Activated naive CD4-positive, alpha-beta T cell treated with anti-CD3 and anti-CD28 coated beads, Interleukin-2, amount 10 ng/mL, durations not matched to agents 7 days and 5 days (primary cell): ENCODE measurements at regions not wholly inside any gene's neighbourhood (a gene's known extent, or its start where the extent isn't known, plus 50 kb on each side); places are given as distances from the start of the nearest gene placed in this dataset.

Experiments used
- CTCF ChIA-PET: fragments of 350-600 bp; sonication (Branson Sonifier 250); formaldehyde crosslinking; loops from one replicate; lab custom pipeline; 2021; ENCODE audit warnings: antibody characterized with exemption; lab: Charles Lee
- DNase-seq: peaks from one replicate; pipeline ENCODE4 v3.0.0-alpha.2; 2020
- H3K27ac Mint-ChIP-seq: one replicate; pipeline ENCODE4 v1.8.0; 2021; ENCODE audit warnings: mild to moderate bottlenecking, moderate library complexity, mixed read lengths
- H3K27me3 Mint-ChIP-seq: one replicate; pipeline ENCODE4 v1.8.0; 2021; ENCODE audit warnings: mild to moderate bottlenecking, mixed read lengths
- H3K36me3 Mint-ChIP-seq: one replicate; pipeline ENCODE4 v1.8.0; 2021; ENCODE audit warnings: mixed read lengths
- H3K4me1 Mint-ChIP-seq: one replicate; pipeline ENCODE4 v1.8.0; 2021; ENCODE audit warnings: mixed read lengths
- H3K4me3 Mint-ChIP-seq: one replicate; pipeline ENCODE4 v1.8.0; 2021; ENCODE audit warnings: mild to moderate bottlenecking, moderate library complexity, mixed read lengths
- H3K9me3 Mint-ChIP-seq: one replicate; pipeline ENCODE4 v1.8.0; 2021; ENCODE audit warnings: mixed read lengths

- CTCF ChIA-PET, result no interaction called here
These were observed 120.4 kb downstream of the CBLN1 start for GRCh38 chr16:49161191-49161590.

GRCh38 chr16:49158029-49158642, 123.5 kb downstream of the CBLN1 start:
- Mint-ChIP-seq H3K27me3 (no peaks in the 10 kb centered on the region), H3K4me3 (no peak overlapping the region), H3K9me3 (peaks cover 4% of the 10 kb centered on the region), H3K27ac (no peak overlapping the region), H3K36me3 (no peaks in the 10 kb centered on the region), H3K4me1 (no peaks in the 10 kb centered on the region)
- peak; percentile 47 for DNase-seq
- CTCF ChIA-PET, result no interaction called here

More at GRCh38 chr16:49161191-49161590, 120.4 kb downstream of the CBLN1 start:
- H3K9me3 Mint-ChIP-seq, result peaks cover 4% of the 10 kb centered on the region
- no peaks in the 10 kb centered on the region for H3K36me3 Mint-ChIP-seq
- H3K4me3 Mint-ChIP-seq, result no peak overlapping the region
- H3K27me3 Mint-ChIP-seq, result no peaks in the 10 kb centered on the region
- no peak for DNase-seq
- H3K27ac Mint-ChIP-seq, result no peak overlapping the region
- H3K4me1 Mint-ChIP-seq, result no peaks in the 10 kb centered on the region

- Mint-ChIP-seq H3K36me3 (no peaks in the 10 kb centered on the region), H3K27me3 (no peaks in the 10 kb centered on the region), H3K27ac (no peak overlapping the region), H3K4me1 (no peaks in the 10 kb centered on the region), H3K9me3 (peaks cover 1% of the 10 kb centered on the region), H3K4me3 (no peak overlapping the region)
- no peak for DNase-seq
- CTCF ChIA-PET, result no interaction called here
These were observed 131.3 kb downstream of the CBLN1 start for GRCh38 chr16:49150341-49150740.

DNA sequence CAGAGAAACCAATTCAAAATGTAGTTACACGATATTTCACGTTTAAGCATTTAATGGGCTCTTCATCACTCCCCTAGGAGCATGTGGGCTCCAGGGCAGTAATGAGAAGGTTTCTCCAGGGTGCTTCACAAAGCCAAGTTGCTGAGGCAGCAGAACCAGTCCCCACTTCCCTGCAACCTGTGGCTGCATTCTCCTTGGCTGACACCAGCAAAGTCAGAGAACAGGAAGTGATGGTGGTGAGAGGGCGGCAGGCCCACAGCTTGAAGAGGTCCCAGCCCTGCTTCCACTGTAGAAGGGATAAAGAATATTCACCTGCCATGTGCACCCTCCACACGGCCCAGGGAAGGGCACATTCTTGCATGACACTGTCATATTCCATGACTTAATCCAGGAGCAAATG, 133.2 kb downstream of the CBLN1 start:
- H3K9me3 Mint-ChIP-seq, result peaks cover 1% of the 10 kb centered on the region
- H3K27ac Mint-ChIP-seq, result no peak overlapping the region
- no peaks in the 10 kb centered on the region for H3K27me3 Mint-ChIP-seq
- no peak overlapping the region for H3K4me3 Mint-ChIP-seq
- CTCF ChIA-PET, result no interaction called here
- no peak for DNase-seq
- H3K4me1 Mint-ChIP-seq, result no peaks in the 10 kb centered on the region
- no peaks in the 10 kb centered on the region for H3K36me3 Mint-ChIP-seq

GRCh38 chr16:49140618-49141017, 141.0 kb downstream of the CBLN1 start:
- DNase-seq, result no peak
- H3K4me3 Mint-ChIP-seq, result no peak overlapping the region
- H3K4me1 Mint-ChIP-seq, result no peaks in the 10 kb centered on the region

GRCh38 chr16:49130397-49130796, 151.2 kb downstream of the CBLN1 start:
- Mint-ChIP-seq H3K27ac (no peak overlapping the region), H3K36me3 (no peaks in the 10 kb centered on the region), H3K4me1 (no peaks in the 10 kb centered on the region), H3K4me3 (no peak overlapping the region), H3K9me3 (peaks cover 5% of the 10 kb centered on the region), H3K27me3 (no peaks in the 10 kb centered on the region)
- no peak for DNase-seq
- CTCF ChIA-PET, result no interaction called here

More at GRCh38 chr16:49140618-49141017, 141.0 kb downstream of the CBLN1 start:
- CTCF ChIA-PET, result no interaction called here
- no peaks in the 10 kb centered on the region for H3K36me3 Mint-ChIP-seq
- H3K27ac Mint-ChIP-seq, result no peak overlapping the region
- peaks cover 9% of the 10 kb centered on the region for H3K9me3 Mint-ChIP-seq
- no peaks in the 10 kb centered on the region for H3K27me3 Mint-ChIP-seq

DNA sequence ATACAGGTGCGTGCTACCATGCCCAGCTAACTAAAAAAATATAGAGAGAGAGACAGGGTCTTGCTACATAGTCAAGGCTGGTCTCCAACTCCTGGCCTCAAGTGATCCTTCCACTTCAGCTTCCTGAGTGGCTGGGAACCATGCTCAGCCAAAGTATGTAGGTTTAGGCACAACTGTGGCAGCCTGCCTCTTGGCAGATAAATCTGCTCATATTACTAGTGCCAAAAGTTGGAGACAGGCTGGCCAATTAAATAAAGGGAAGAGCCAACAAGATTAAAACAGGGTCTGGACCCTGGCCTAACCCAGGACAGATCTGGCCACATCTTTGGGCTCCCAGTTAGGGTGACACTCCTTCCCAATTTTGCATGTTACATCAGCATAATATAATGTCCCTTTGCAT, 151.7 kb downstream of the CBLN1 start:
- H3K27me3 Mint-ChIP-seq, result no peaks in the 10 kb centered on the region
- H3K36me3 Mint-ChIP-seq, result no peaks in the 10 kb centered on the region
- no peaks in the 10 kb centered on the region for H3K4me1 Mint-ChIP-seq
- CTCF ChIA-PET, result no interaction called here
- H3K4me3 Mint-ChIP-seq, result no peak overlapping the region
- H3K9me3 Mint-ChIP-seq, result peaks cover 5% of the 10 kb centered on the region
- no peak overlapping the region for H3K27ac Mint-ChIP-seq
- DNase-seq, result no peak

GRCh38 chr16:49128740-49129139, 152.9 kb downstream of the CBLN1 start:
- H3K27ac Mint-ChIP-seq, result no peak overlapping the region
- no peak overlapping the region for H3K4me3 Mint-ChIP-seq
- DNase-seq, result no peak
- no peaks in the 10 kb centered on the region for H3K4me1 Mint-ChIP-seq
- no peaks in the 10 kb centered on the region for H3K36me3 Mint-ChIP-seq
- CTCF ChIA-PET, result no interaction called here
- H3K9me3 Mint-ChIP-seq, result peaks cover 5% of the 10 kb centered on the region
- H3K27me3 Mint-ChIP-seq, result no peaks in the 10 kb centered on the region

DNA sequence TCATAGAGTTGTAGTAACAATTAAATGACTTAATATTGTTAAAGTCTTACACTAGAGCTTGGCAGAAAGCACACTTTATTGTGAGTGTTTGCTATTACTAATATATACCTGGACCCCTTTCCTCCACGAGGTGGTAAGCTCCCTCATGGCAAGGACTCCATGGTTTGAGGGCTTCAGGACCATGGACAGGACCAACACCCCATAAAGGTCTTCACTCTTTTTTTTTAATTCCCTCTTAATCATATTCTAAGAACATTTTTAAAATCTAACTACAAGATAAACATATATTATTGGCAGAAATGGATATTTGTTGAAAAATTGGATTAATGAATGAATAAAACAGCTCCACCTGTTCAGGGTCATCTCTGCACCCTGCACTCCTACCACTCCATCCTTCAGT, 154.5 kb downstream of the CBLN1 start:
- H3K9me3 Mint-ChIP-seq, result peaks cover 3% of the 10 kb centered on the region
- H3K27ac Mint-ChIP-seq, result no peak overlapping the region
- CTCF ChIA-PET, result no interaction called here

DNA sequence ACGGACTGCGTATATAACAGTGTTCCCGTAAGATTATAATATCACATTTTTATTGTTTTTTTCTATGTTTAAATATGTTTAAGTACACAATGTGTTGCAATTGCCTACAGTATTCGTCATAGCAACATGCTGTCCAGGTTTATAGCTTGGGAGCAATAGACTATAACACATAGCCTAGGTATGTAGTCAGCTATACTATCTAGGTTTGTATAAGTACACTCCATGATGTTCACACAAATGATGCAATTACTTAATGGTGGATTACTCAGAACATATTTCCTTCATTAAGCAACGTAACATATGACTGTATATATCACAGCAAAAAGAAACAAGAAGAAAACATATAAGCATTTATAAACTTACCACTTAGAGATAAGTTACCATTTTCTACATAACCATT, 160.0 kb downstream of the CBLN1 start:
- Mint-ChIP-seq H3K27me3 (no peaks in the 10 kb centered on the region), H3K4me1 (no peaks in the 10 kb centered on the region), H3K9me3 (peaks cover 4% of the 10 kb centered on the region), H3K4me3 (no peak overlapping the region), H3K36me3 (no peaks in the 10 kb centered on the region), H3K27ac (no peak overlapping the region)
- DNase-seq, result no peak
- CTCF ChIA-PET, result interaction anchor here (0.7 kb wide), 1 partner anchor 485 kb away, joined by 3 read pairs; no protein-coding TSS in a partner anchor

More for the DNA sequence above, 154.5 kb downstream of the CBLN1 start:
- no peaks in the 10 kb centered on the region for H3K4me1 Mint-ChIP-seq
- no peak for DNase-seq
- no peak overlapping the region for H3K4me3 Mint-ChIP-seq
- H3K36me3 Mint-ChIP-seq, result no peaks in the 10 kb centered on the region
- H3K27me3 Mint-ChIP-seq, result no peaks in the 10 kb centered on the region

DNA sequence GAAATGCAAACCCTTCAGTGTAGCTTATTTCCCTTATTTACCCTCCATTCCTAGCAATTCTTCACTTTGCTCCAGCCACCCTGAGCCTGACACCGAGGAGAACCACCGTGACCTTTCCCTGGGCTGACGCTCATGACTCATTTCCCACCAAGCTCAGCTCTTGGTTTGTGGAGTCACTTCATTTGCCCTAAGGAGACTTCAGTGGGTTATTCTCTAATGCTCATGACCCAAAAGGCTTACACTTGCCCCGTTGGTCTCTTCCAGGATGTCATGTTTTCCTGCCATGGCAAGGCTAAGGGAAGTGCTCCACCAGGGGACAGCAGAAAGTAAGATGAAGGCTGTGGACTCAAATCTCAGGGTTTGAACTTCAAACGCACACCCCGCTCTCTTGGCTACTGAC, 161.0 kb downstream of the CBLN1 start:
- Mint-ChIP-seq H3K27ac (no peak overlapping the region), H3K36me3 (no peaks in the 10 kb centered on the region), H3K9me3 (peaks cover 4% of the 10 kb centered on the region), H3K4me3 (no peak overlapping the region), H3K4me1 (no peaks in the 10 kb centered on the region), H3K27me3 (no peaks in the 10 kb centered on the region)
- DNase-seq, result no peak
- CTCF ChIA-PET, result no interaction called here

- H3K9me3 Mint-ChIP-seq, result peaks cover 8% of the 10 kb centered on the region
- no peak overlapping the region for H3K27ac Mint-ChIP-seq
- no peaks in the 10 kb centered on the region for H3K27me3 Mint-ChIP-seq
- CTCF ChIA-PET, result no interaction called here
- no peak overlapping the region for H3K4me3 Mint-ChIP-seq
- H3K4me1 Mint-ChIP-seq, result no peaks in the 10 kb centered on the region
- no peak for DNase-seq
- no peaks in the 10 kb centered on the region for H3K36me3 Mint-ChIP-seq
These were observed 164.8 kb downstream of the CBLN1 start for GRCh38 chr16:49116873-49117272.

DNA sequence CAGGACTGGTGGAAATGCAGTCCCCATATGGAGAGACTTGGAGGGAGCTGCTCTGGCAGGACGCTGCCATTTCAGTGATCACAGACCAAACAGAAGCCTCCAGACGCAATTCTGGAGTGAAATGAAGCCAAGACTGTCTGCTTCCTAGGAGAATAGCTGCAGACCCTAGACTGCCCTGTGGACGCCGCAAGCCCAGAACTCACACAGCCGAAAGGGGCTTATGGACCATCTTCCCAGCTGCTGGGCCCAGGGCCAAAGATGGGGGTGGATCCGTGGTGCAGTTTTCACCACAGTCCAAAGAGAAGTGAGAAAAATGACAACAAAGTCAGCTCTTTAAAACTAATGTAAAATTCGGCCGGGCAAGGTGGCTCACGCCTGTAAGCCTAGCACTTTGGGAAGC, 165.7 kb downstream of the CBLN1 start:
- Mint-ChIP-seq H3K4me1 (no peaks in the 10 kb centered on the region), H3K27me3 (no peaks in the 10 kb centered on the region), H3K27ac (no peak overlapping the region), H3K4me3 (no peak overlapping the region), H3K9me3 (peaks cover 8% of the 10 kb centered on the region), H3K36me3 (no peaks in the 10 kb centered on the region)
- CTCF ChIA-PET, result no interaction called here
- DNase-seq, result no peak

DNA sequence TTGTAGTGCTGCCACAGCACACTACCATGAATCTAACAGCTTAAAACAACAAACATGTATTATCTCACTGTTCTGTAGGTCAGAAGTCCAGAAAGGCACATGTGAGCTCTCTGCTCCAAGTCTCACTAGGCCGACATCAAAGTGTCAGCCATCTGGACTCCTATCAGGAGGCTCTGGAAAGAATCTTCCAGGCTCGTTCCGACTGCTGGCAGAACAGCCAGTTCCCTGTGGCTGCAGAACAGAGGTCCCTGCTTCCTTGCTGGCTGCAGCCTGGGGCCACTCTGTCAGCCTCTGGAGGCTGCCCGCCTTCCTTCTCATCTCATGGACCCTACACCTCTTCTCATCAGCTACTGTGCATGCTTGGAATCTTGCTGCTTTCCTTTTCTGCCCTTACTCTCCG, 168.9 kb downstream of the CBLN1 start:
- CTCF ChIA-PET, result no interaction called here
- DNase-seq, result no peak

GRCh38 chr16:49111351-49111750, 170.3 kb downstream of the CBLN1 start:
- no peak for DNase-seq
- CTCF ChIA-PET, result no interaction called here
- H3K4me3 Mint-ChIP-seq, result no peak overlapping the region
- no peak overlapping the region for H3K27ac Mint-ChIP-seq
- no peaks in the 10 kb centered on the region for H3K27me3 Mint-ChIP-seq
- no peaks in the 10 kb centered on the region for H3K36me3 Mint-ChIP-seq
- no peaks in the 10 kb centered on the region for H3K4me1 Mint-ChIP-seq
- peaks cover 4% of the 10 kb centered on the region for H3K9me3 Mint-ChIP-seq

More for the DNA sequence above, 168.9 kb downstream of the CBLN1 start:
- no peak overlapping the region for H3K27ac Mint-ChIP-seq
- peaks cover 4% of the 10 kb centered on the region for H3K9me3 Mint-ChIP-seq
- no peak overlapping the region for H3K4me3 Mint-ChIP-seq
- H3K27me3 Mint-ChIP-seq, result no peaks in the 10 kb centered on the region
- H3K4me1 Mint-ChIP-seq, result no peaks in the 10 kb centered on the region
- no peaks in the 10 kb centered on the region for H3K36me3 Mint-ChIP-seq
